Epithelial cell of esophagus (primary cell): ENCODE measurements at regions not wholly inside any gene's neighbourhood (a gene's known extent, or its start where the extent isn't known, plus 50 kb on each side); places are given as distances from the start of the nearest gene placed in this dataset.

Source experiments
- DNase-seq: peaks from one replicate; pipeline ENCODE4 v3.0.0; 2010; ENCODE audit warnings: low read depth
- H3K4me3 ChIP-seq: 2 replicates; pipeline ENCODE4 v1.5.1; 2011; ENCODE audit warnings: mild to moderate bottlenecking, low read length, control low read depth
- TF ChIP-seq, protein P1 (sequence below): IDR thresholded peaks from 2 replicates; pipeline ENCODE4 v1.5.1; 2011; ENCODE audit warnings: low read depth, mild to moderate bottlenecking, low read length, control low read depth, inconsistent platforms; ENCODE audit not compliant: insufficient read depth; ENCODE audit errors: missing control alignments

DNA sequence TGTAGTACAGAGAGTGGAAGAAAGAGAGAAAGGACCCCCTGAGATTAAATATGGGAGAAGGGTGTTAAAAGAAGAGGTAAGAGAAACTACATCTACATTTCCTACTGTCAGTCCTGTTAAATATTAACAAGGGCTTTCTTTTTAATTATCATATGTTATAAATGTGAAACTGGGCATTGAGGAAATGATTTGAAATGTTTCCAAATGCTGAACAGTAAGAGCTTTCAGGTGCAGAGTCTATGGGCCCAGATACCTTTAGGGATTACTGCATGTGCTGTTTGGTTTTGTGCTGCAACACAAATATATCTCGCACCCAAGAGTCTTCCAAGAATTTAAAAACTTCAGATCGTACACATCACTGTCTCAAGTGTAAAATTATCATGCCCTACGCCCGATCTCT is 176.3 kb downstream of the RBM26 start:
- DNase-seq: no peak
- TF ChIP-seq, protein P1, sequence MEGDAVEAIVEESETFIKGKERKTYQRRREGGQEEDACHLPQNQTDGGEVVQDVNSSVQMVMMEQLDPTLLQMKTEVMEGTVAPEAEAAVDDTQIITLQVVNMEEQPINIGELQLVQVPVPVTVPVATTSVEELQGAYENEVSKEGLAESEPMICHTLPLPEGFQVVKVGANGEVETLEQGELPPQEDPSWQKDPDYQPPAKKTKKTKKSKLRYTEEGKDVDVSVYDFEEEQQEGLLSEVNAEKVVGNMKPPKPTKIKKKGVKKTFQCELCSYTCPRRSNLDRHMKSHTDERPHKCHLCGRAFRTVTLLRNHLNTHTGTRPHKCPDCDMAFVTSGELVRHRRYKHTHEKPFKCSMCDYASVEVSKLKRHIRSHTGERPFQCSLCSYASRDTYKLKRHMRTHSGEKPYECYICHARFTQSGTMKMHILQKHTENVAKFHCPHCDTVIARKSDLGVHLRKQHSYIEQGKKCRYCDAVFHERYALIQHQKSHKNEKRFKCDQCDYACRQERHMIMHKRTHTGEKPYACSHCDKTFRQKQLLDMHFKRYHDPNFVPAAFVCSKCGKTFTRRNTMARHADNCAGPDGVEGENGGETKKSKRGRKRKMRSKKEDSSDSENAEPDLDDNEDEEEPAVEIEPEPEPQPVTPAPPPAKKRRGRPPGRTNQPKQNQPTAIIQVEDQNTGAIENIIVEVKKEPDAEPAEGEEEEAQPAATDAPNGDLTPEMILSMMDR: no peak
- no peak overlapping the region for H3K4me3 ChIP-seq

DNA sequence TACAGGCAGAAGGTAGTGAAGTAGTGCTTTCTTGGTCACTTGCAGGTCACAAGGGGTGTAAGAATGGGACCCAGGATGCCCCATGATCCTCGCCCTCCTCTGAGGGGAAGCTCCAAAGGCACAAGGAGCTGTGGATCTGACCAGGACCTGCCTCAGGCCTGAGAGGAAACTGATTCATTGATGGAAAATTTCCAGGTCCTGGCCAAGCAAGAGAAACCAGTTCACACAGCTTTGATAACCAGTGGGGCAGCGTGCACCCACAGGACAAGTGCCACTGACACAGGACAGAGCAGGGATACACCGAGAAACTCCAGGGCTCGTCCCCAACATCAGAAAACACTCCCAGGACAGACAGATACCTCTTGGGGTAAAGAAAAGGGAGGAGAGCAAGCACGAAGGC is 177.1 kb downstream of the RBM26 start:
- H3K4me3 ChIP-seq: no peak overlapping the region
- DNase-seq: peak; percentile 86
- TF ChIP-seq, protein P1: no peak

DNA sequence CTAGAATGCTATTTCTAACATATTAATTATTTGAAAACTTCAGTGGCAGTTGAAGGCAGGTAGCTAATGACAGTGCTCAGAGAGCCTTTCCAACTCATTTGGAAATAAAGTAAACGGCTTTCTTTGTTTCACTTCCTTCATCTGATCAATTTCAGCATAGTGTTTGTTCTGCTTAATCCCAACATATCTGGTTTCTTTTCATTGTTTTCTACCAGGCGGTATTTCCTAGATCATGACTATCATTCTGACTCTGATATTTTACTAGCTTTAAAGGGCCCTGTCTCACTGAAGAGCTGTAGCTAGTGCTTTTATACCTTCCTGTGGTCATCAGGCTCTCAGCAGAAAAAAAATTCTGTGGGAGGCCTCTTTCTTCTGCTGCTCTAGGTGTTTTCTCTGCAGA is 178.6 kb downstream of the RBM26 start:
- TF ChIP-seq, protein P1: no peak
- no peak overlapping the region for H3K4me3 ChIP-seq
- no peak for DNase-seq

DNA sequence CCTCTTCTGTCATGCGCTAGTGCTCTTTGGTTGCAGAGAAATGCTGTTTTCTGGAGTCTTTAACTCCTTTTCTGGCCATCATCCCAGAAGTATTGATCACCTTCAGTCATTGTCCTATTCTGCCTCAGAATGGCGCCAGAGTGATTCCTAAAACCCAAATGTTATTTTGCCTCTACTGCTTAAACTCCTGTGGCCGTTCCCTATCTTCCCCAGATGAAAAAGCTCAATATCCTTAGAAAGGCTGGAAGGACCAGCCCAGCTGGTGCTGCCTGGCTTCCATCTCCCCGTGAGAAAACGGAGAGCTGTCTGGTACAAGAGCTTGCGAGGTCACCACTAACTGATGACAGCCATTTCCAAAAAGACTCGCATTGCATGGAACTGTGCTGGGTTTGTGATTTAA is 179.1 kb downstream of the RBM26 start:
- DNase-seq: no peak
- TF ChIP-seq, protein P1: no peak
- H3K4me3 ChIP-seq: no peak overlapping the region

DNA sequence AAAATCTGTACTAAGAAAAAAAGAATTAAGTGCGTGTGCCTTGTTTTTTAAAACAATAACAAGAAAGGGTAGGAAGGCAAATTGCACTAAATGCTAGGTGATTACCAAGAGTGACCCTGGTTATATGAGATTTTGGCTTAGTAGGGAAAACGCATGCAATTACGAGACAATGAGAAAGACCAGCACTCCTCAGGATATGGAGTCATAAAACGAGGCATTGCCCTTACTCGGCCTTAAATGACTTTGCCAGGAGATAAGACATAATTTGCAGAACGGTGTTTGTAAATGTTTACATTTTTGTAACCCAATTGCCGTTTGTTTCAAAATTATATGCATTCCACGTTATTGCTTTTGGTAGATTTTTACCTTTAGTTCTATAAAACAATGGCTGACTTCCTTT is 179.8 kb downstream of the RBM26 start:
- TF ChIP-seq, protein P1: no peak
- H3K4me3 ChIP-seq: no peak overlapping the region
- DNase-seq: no peak

DNA sequence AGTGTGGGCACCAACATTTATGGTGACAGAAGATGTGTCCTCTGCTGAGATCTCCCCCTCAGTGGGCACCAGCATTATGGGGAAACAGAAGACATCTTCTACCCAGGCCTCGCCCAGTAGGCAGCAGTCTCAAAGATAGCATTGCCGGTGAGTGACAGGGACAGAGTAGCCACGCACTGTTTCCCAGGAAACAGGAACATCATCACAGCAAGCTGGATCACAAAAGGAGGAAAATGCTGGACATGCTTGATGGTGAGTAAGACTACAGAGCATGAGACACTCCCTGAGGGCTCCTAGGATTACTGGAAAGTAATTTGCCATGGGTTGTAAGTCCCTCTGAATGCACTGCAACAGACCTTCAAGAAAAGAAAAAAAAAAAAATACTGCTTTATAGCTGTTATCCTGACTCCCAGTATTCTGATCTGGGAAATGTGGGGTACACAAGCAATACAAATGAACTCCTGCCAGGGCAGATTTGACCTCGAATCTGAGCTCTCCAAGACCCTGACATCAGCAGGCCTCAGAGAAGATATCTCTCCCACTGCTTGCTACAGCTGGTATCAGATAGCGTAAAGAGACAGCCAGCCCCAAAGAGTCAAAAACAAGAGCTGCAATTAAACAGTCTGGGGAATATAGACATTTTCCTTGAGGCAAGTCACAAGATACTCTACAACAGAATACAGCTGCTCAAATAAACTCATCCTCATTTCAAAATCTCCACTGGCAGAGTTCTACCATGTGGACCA is 180.4 kb downstream of the RBM26 start:
- TF ChIP-seq, protein P1: no peak
- no peak overlapping the region for H3K4me3 ChIP-seq
- peak; percentile 87 for DNase-seq
